WTC11 (cell line): ENCODE measurements at regions not wholly inside any gene's neighbourhood (a gene's known extent, or its start where the extent isn't known, plus 50 kb on each side); places are given as distances from the start of the nearest gene placed in this dataset.

ENCODE experiments used
- ATF3 ChIP-seq: sonication (generic); formaldehyde crosslinking; conservative IDR thresholded peaks from 2 replicates; pipeline ENCODE4 v1.8.1; 2022; ENCODE audit warnings: mild to moderate bottlenecking, missing genetic modification reagents
- CREB1 ChIP-seq: sonication (generic); formaldehyde crosslinking; IDR thresholded peaks from 2 replicates; pipeline ENCODE4 v1.8.0; 2023; ENCODE audit warnings: mild to moderate bottlenecking, missing genetic modification reagents
- CTCF ChIP-seq: fragments of 200-600 bp; IDR thresholded peaks from 2 replicates; pipeline ENCODE4 v1.8.0; 2022; ENCODE audit warnings: antibody characterized with exemption
- ETV6 ChIP-seq: sonication (generic); formaldehyde crosslinking; IDR thresholded peaks from 2 replicates; pipeline ENCODE4 v1.8.1; 2022; ENCODE audit warnings: mild to moderate bottlenecking, missing genetic modification reagents
- IRF2 ChIP-seq: sonication (generic); formaldehyde crosslinking; IDR thresholded peaks from 2 replicates; pipeline ENCODE4 v1.8.0; 2022; ENCODE audit warnings: low read depth, missing genetic modification reagents, borderline replicate concordance
- MAX ChIP-seq: sonication (generic); formaldehyde crosslinking; IDR thresholded peaks from 2 replicates; pipeline ENCODE4 v1.8.0; 2022; ENCODE audit warnings: mild to moderate bottlenecking, missing genetic modification reagents
- NFE2L1 ChIP-seq: sonication (generic); formaldehyde crosslinking; IDR thresholded peaks from 2 replicates; pipeline ENCODE4 v1.8.1; 2023; ENCODE audit warnings: missing genetic modification reagents
- RELA ChIP-seq: sonication (generic); formaldehyde crosslinking; IDR thresholded peaks from 2 replicates; pipeline ENCODE4 v1.8.1; 2022; ENCODE audit warnings: missing genetic modification reagents, mild to moderate bottlenecking, borderline replicate concordance
- TEAD4 ChIP-seq: sonication (generic); formaldehyde crosslinking; IDR thresholded peaks from 2 replicates; pipeline ENCODE4 v1.8.0; 2022; ENCODE audit warnings: mild to moderate bottlenecking, missing genetic modification reagents
- USF1 ChIP-seq: sonication (generic); formaldehyde crosslinking; IDR thresholded peaks from 2 replicates; pipeline ENCODE4 v1.8.0; 2022; ENCODE audit warnings: mild to moderate bottlenecking, missing genetic modification reagents
- ZNF121 ChIP-seq: sonication (generic); formaldehyde crosslinking; IDR thresholded peaks from 2 replicates; pipeline ENCODE4 v1.8.0; 2023; ENCODE audit warnings: missing genetic modification reagents
- ZNF532 ChIP-seq: fragments of 250-450 bp; sonication (Bioruptor Pico); IDR thresholded peaks from 2 replicates; pipeline ENCODE4 v1.9.0; 2021; ENCODE audit warnings: mild to moderate bottlenecking, borderline replicate concordance
- TF ChIP-seq, protein P1 (sequence below): sonication (generic); formaldehyde crosslinking; IDR thresholded peaks from 2 replicates; pipeline ENCODE4 v1.8.1; 2022; ENCODE audit warnings: low read depth, mild to moderate bottlenecking, moderate library complexity, missing genetic modification reagents, borderline replicate concordance
- TF ChIP-seq, protein P2 (sequence below): fragments of 250-450 bp; sonication (Bioruptor Pico); IDR thresholded peaks from 2 replicates; pipeline ENCODE4 v2.1.2; 2022; ENCODE audit warnings: mild to moderate bottlenecking, moderate library complexity

DNA sequence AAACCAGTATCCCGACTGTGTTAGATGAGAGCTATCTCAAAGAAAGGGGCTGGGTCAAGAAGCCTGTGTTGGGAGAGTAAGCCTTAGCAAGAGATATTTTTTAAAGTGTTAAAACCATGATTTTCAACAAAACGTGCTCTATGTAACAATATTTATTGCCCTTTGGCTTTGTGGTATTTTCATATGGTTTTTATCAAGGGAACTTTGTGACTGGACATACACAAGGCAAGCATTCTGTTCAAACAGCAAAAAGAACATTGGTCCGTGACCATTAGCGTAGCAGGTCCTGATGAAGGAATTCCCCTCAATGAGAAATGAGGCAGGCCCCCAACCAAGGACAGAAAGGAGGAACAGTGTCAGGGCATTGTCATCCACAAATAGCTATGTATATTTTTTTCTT, 222.6 kb downstream of the MYLK4 start:
- TF ChIP-seq CTCF, result no peak
- no peak for TF ChIP-seq ZNF121 (CRISPR knock-in tag)
- TF ChIP-seq RELA (CRISPR knock-in tag), result no peak
- no peak for TF ChIP-seq ETV6 (CRISPR knock-in tag)
- TF ChIP-seq IRF2 (CRISPR knock-in tag), result no peak
- TF ChIP-seq ATF3 (CRISPR knock-in tag), result no peak
- TF ChIP-seq CREB1 (CRISPR knock-in tag), result no peak
- no peak for TF ChIP-seq NFE2L1 (CRISPR knock-in tag)
- TF ChIP-seq, protein P1, sequence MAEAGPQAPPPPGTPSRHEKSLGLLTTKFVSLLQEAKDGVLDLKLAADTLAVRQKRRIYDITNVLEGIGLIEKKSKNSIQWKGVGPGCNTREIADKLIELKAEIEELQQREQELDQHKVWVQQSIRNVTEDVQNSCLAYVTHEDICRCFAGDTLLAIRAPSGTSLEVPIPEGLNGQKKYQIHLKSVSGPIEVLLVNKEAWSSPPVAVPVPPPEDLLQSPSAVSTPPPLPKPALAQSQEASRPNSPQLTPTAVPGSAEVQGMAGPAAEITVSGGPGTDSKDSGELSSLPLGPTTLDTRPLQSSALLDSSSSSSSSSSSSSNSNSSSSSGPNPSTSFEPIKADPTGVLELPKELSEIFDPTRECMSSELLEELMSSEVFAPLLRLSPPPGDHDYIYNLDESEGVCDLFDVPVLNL (CRISPR knock-in tag), result no peak
- TF ChIP-seq, protein P2, sequence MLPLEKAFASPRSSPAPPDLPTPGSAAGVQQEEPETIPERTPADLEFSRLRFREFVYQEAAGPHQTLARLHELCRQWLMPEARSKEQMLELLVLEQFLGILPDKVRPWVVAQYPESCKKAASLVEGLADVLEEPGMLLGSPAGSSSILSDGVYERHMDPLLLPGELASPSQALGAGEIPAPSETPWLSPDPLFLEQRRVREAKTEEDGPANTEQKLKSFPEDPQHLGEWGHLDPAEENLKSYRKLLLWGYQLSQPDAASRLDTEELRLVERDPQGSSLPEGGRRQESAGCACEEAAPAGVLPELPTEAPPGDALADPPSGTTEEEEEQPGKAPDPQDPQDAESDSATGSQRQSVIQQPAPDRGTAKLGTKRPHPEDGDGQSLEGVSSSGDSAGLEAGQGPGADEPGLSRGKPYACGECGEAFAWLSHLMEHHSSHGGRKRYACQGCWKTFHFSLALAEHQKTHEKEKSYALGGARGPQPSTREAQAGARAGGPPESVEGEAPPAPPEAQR (CRISPR knock-in tag), result no peak
- no peak for TF ChIP-seq USF1 (CRISPR knock-in tag)
- no peak for TF ChIP-seq MAX (CRISPR knock-in tag)
- no peak for TF ChIP-seq ZNF532 (CRISPR knock-in tag)
- no peak for TF ChIP-seq TEAD4 (CRISPR knock-in tag)
